NCI-H2081 treated with DMSO at 0.1 percent for 48 hours (cell line): ENCODE measurements at regions not wholly inside any gene's neighbourhood (a gene's known extent, or its start where the extent isn't known, plus 50 kb on each side); places are given as distances from the start of the nearest gene placed in this dataset.

Source experiments
- DNase-seq: peaks from one replicate; lab custom pipeline; 2025; lab: John Stamatoyannopoulos, UW

- no peak for DNase-seq
Observed at GRCh38 chr2:21501376-21502027, 377.7 kb downstream of the TDRD15 start.

GRCh38 chr2:21515903-21516302, 392.1 kb downstream of the TDRD15 start:
- no peak for DNase-seq

GRCh38 chr2:21519412-21519811, 395.6 kb downstream of the TDRD15 start:
- no peak for DNase-seq

- no peak for DNase-seq
Observed at GRCh38 chr2:21519821-21520220, 396.1 kb downstream of the TDRD15 start.

- DNase-seq = no peak
Observed at GRCh38 chr2:21535826-21536225, 412.1 kb downstream of the TDRD15 start.

GRCh38 chr2:21539685-21540084, 415.9 kb downstream of the TDRD15 start:
- DNase-seq = no peak

GRCh38 chr2:21543630-21544029, 419.9 kb downstream of the TDRD15 start:
- DNase-seq = no peak

GRCh38 chr2:21544392-21544791, 420.6 kb downstream of the TDRD15 start:
- no peak for DNase-seq

- DNase-seq = no peak
Observed at GRCh38 chr2:21552981-21553380, 429.2 kb downstream of the TDRD15 start.

GRCh38 chr2:21559351-21559750, 435.6 kb downstream of the TDRD15 start:
- no peak for DNase-seq

- DNase-seq = no peak
Observed at GRCh38 chr2:21561965-21562364, 438.2 kb downstream of the TDRD15 start.

GRCh38 chr2:21567395-21567794, 443.6 kb downstream of the TDRD15 start:
- no peak for DNase-seq

GRCh38 chr2:21571686-21572085, 447.9 kb downstream of the TDRD15 start:
- no peak for DNase-seq

- no peak for DNase-seq
Observed at GRCh38 chr2:21580391-21580790, 456.6 kb downstream of the TDRD15 start.

- DNase-seq = no peak
Observed at GRCh38 chr2:21585881-21586280, 462.1 kb downstream of the TDRD15 start.

- DNase-seq = no peak
Observed at GRCh38 chr2:21590026-21590690, 466.4 kb downstream of the TDRD15 start.

- DNase-seq = no peak
Observed at GRCh38 chr2:21591926-21592325, 468.2 kb downstream of the TDRD15 start.

GRCh38 chr2:21599417-21599816, 475.6 kb downstream of the TDRD15 start:
- no peak for DNase-seq

- DNase-seq = no peak
Observed at GRCh38 chr2:21602789-21603188, 479.0 kb downstream of the TDRD15 start.

GRCh38 chr2:21607572-21607971, 483.8 kb downstream of the TDRD15 start:
- no peak for DNase-seq

- no peak for DNase-seq
Observed at GRCh38 chr2:21610304-21610703, 486.5 kb downstream of the TDRD15 start.

- DNase-seq = no peak
Observed at GRCh38 chr2:21617885-21618434, 494.2 kb downstream of the TDRD15 start.

GRCh38 chr2:21620771-21621170, 497.0 kb downstream of the TDRD15 start:
- no peak for DNase-seq

- no peak for DNase-seq
Observed at GRCh38 chr2:21627938-21628337, 504.2 kb downstream of the TDRD15 start.
